H1 (cell line): ENCODE measurements at regions not wholly inside any gene's neighbourhood (a gene's known extent, or its start where the extent isn't known, plus 50 kb on each side); places are given as distances from the start of the nearest gene placed in this dataset.

ENCODE experiments used
- CHD7 ChIP-seq: fragments of 300-600 bp; sonication (generic); IDR thresholded peaks from 2 replicates; pipeline ENCODE4 v1.7.1; 2012; ENCODE audit warnings: low read length, moderate library complexity, mild to moderate bottlenecking, inconsistent platforms; ENCODE audit not compliant: insufficient replicate concordance
- CTCF ChIP-seq, 3 experiments: IDR thresholded peaks; 1 replicate in 2 of 3; 2 replicates in 1 of 3; pipeline versions ENCODE4 v1.5.1 to v1.6.1; 2011; ENCODE audit warnings: low read length in 3 of 3, mild to moderate bottlenecking in 3 of 3, inconsistent platforms in 2 of 3, low read depth in 1 of 3, moderate library complexity in 1 of 3; ENCODE audit not compliant: insufficient read depth in 1 of 3; ENCODE audit errors: control extremely low read depth in 1 of 3
- E2F6 ChIP-seq: IDR thresholded peaks from 2 replicates; pipeline ENCODE4 v1.6.1; 2012; ENCODE audit warnings: inconsistent platforms
- EP300 ChIP-seq, 2 experiments: IDR thresholded peaks; 1 replicate in 1 of 2; 2 replicates in 1 of 2; pipeline ENCODE4 v1.6.1; 2011 to 2012; ENCODE audit warnings: low read depth in 2 of 2, low read length in 2 of 2, mild to moderate bottlenecking in 2 of 2, borderline replicate concordance in 1 of 2, inconsistent platforms in 1 of 2, moderate library complexity in 1 of 2
- NANOG ChIP-seq: IDR thresholded peaks from 2 replicates; pipeline ENCODE4 v1.6.1; 2011; ENCODE audit warnings: low read length, low read depth, mild to moderate bottlenecking, inconsistent platforms; ENCODE audit not compliant: insufficient read depth, poor library complexity, severe bottlenecking

- TF ChIP-seq CTCF (IDR thresholded peaks at IDR 0.05; ENCODE audit: control extremely low read depth in 1 of 3, insufficient read depth in 1 of 3, low read depth in 1 of 3, low read length in 3 of 3) = no peak
- no peak for TF ChIP-seq CHD7
- TF ChIP-seq NANOG = no peak
- TF ChIP-seq E2F6 = no peak
- TF ChIP-seq EP300 (IDR thresholded peaks at IDR 0.05; ENCODE audit: borderline replicate concordance in 1 of 2, low read depth in 2 of 2, low read length in 2 of 2) = no peak
Observed at GRCh38 chr5:32949286-32949970, 238.3 kb downstream of the NPR3 start (continued).
